IMR-90 (cell line): ENCODE measurements at regions not wholly inside any gene's neighbourhood (a gene's known extent, or its start where the extent isn't known, plus 50 kb on each side); places are given as distances from the start of the nearest gene placed in this dataset.

ENCODE experiments used
- ATAC-seq: fragments of 200-7000 bp; cut with Tn5 transposase; 2 replicates; pipeline ENCODE4 v1.9.1; 2020; ENCODE audit warnings: low read depth, mild to moderate bottlenecking, moderate library complexity
- BruUV-seq: library from RNA; stranded (reverse); fragments of 400-500 nt; replicated peaks from 2 replicates; lab custom pipeline; 2021; lab: Mats Ljungman, UMichigan
- CTCF ChIA-PET: fragments of 300-600 bp; formaldehyde crosslinking; extraction: SDS; loops from one replicate; lab custom pipeline; 2021; ENCODE audit warnings: antibody characterized with exemption; lab: Yijun Ruan, JAX
- POLR2A ChIA-PET: fragments of 300-600 bp; sonication (Branson Sonifier 250); formaldehyde crosslinking; loops from one replicate; lab custom pipeline; 2022; ENCODE audit warnings: antibody characterized with exemption; ENCODE audit not compliant: unreplicated experiment; lab: Charles Lee
- DNase-seq: peaks from one replicate; pipeline ENCODE4 v3.0.0; 2013
- H2AFZ ChIP-seq: replicated peaks from 2 replicates; pipeline ENCODE3; 2013; ENCODE audit warnings: low read length, mild to moderate bottlenecking; ENCODE audit not compliant: poor library complexity
- H2AK5ac ChIP-seq: 2 replicates; pipeline ENCODE4 v1.6.1; 2013; ENCODE audit warnings: low read depth, low read length, inconsistent platforms
- H2AK9ac ChIP-seq: replicated peaks from 2 replicates; pipeline ENCODE3; 2013; ENCODE audit warnings: mild to moderate bottlenecking, low read depth, low read length, moderate library complexity; ENCODE audit not compliant: poor library complexity
- H2BK120ac ChIP-seq: 2 replicates; pipeline ENCODE4 v1.6.1; 2013; ENCODE audit warnings: low read depth, low read length, inconsistent platforms
- H2BK15ac ChIP-seq: 3 replicates; pipeline ENCODE4 v1.6.1; 2013; ENCODE audit warnings: low read depth, low read length, inconsistent platforms
- H2BK20ac ChIP-seq: 2 replicates; pipeline ENCODE4 v1.6.1; 2013; ENCODE audit warnings: low read depth, mild to moderate bottlenecking, inconsistent platforms, low read length, moderate library complexity
- H2BK5ac ChIP-seq: 2 replicates; pipeline ENCODE4 v1.6.1; 2013; ENCODE audit warnings: mild to moderate bottlenecking, low read depth, low read length, inconsistent platforms; ENCODE audit not compliant: poor library complexity, severe bottlenecking
- H3K14ac ChIP-seq: replicated peaks from 2 replicates; pipeline ENCODE4 v1.6.1; 2013; ENCODE audit warnings: low read depth, low read length, inconsistent platforms
- H3K18ac ChIP-seq: 2 replicates; pipeline ENCODE4 v1.6.1; 2013; ENCODE audit warnings: low read depth, low read length, control low read depth
- H3K23ac ChIP-seq: 2 replicates; pipeline ENCODE4 v1.6.1; 2013; ENCODE audit warnings: low read depth, low read length, inconsistent platforms
- H3K27ac ChIP-seq: 2 replicates; pipeline ENCODE4 v1.5.1; 2013; ENCODE audit warnings: mild to moderate bottlenecking, control low read depth, low read length; ENCODE audit not compliant: insufficient read depth
- H3K27me3 ChIP-seq: 2 replicates; pipeline ENCODE4 v1.6.1; 2013; ENCODE audit warnings: low read length; ENCODE audit not compliant: control insufficient read depth, insufficient read depth
- H3K36me3 ChIP-seq: 2 replicates; pipeline ENCODE4 v1.6.1; 2013; ENCODE audit warnings: low read length, mixed read lengths; ENCODE audit not compliant: control insufficient read depth, insufficient read depth
- H3K4ac ChIP-seq: 2 replicates; pipeline ENCODE4 v1.6.1; 2013; ENCODE audit warnings: low read depth, low read length, inconsistent platforms
- H3K4me1 ChIP-seq: 2 replicates; pipeline ENCODE4 v1.6.1; 2013; ENCODE audit warnings: low read length, mixed read lengths; ENCODE audit not compliant: control insufficient read depth, insufficient read depth
- H3K4me2 ChIP-seq: 2 replicates; pipeline ENCODE4 v1.6.1; 2013; ENCODE audit warnings: low read depth, mild to moderate bottlenecking, control low read depth, low read length, moderate library complexity
- H3K4me3 ChIP-seq: 2 replicates; pipeline ENCODE4 v1.5.1; 2013; ENCODE audit warnings: low read depth, mild to moderate bottlenecking, control low read depth, low read length, moderate library complexity; ENCODE audit not compliant: insufficient read depth
- H3K56ac ChIP-seq: 2 replicates; pipeline ENCODE4 v1.6.1; 2013; ENCODE audit warnings: low read length, inconsistent platforms; ENCODE audit not compliant: insufficient read depth; ENCODE audit errors: extremely low read depth
- H3K79me1 ChIP-seq, 2 experiments: 2 replicates each; pipeline ENCODE4 v1.6.1; 2013; ENCODE audit warnings: low read length in 2 of 2, inconsistent platforms in 1 of 2, low read depth in 1 of 2
- H3K9ac ChIP-seq: 2 replicates; pipeline ENCODE4 v1.6.1; 2013; ENCODE audit warnings: low read depth, low read length, control low read depth
- H3K9me1 ChIP-seq: 2 replicates; pipeline ENCODE4 v1.6.1; 2013; ENCODE audit warnings: low read length, inconsistent platforms; ENCODE audit not compliant: insufficient read depth
- H3K9me3 ChIP-seq: 2 replicates; pipeline ENCODE4 v1.6.1; 2013; ENCODE audit warnings: low read length; ENCODE audit not compliant: control insufficient read depth, insufficient read depth
- H4K20me1 ChIP-seq: 2 replicates; pipeline ENCODE4 v1.6.1; 2013; ENCODE audit warnings: low read length, inconsistent platforms; ENCODE audit not compliant: insufficient read depth
- H4K5ac ChIP-seq: 2 replicates; pipeline ENCODE4 v1.6.1; 2013; ENCODE audit warnings: mild to moderate bottlenecking, low read depth, low read length, control low read depth
- H4K8ac ChIP-seq, 2 experiments: 2 replicates each; pipeline ENCODE4 v1.6.1; 2013; ENCODE audit warnings: low read depth in 2 of 2, low read length in 2 of 2, control low read depth in 1 of 2, inconsistent platforms in 1 of 2
- H4K91ac ChIP-seq: 2 replicates; pipeline ENCODE4 v1.6.1; 2013; ENCODE audit warnings: low read depth, low read length, inconsistent platforms; ENCODE audit not compliant: insufficient read depth
- BHLHE40 ChIP-seq: fragments of 150-350 bp; IDR thresholded peaks from 2 replicates; pipeline ENCODE4 v1.6.1; 2016; ENCODE audit warnings: mild to moderate bottlenecking, low read depth, low read length
- CEBPB ChIP-seq: IDR thresholded peaks from 2 replicates; pipeline ENCODE4 v1.6.1; 2012; ENCODE audit warnings: low read depth, low read length, improper control_type of control experiment
- CTCF ChIP-seq: conservative IDR thresholded peaks from 2 replicates; pipeline ENCODE4 v1.5.1; 2012; ENCODE audit warnings: mild to moderate bottlenecking, low read depth, low read length, improper control_type of control experiment
- ELK1 ChIP-seq: fragments of 150-350 bp; IDR thresholded peaks from 2 replicates; pipeline ENCODE4 v1.6.1; 2016; ENCODE audit warnings: low read depth, mild to moderate bottlenecking, low read length, moderate library complexity, borderline replicate concordance
- MXI1 ChIP-seq: IDR thresholded peaks from 2 replicates; pipeline ENCODE4 v1.6.1; 2012; ENCODE audit warnings: low read depth, mild to moderate bottlenecking, low read length, moderate library complexity, borderline replicate concordance
- RAD21 ChIP-seq: IDR thresholded peaks from 2 replicates; pipeline ENCODE4 v1.6.1; 2012; ENCODE audit warnings: low read length, improper control_type of control experiment
- SMC3 ChIP-seq: fragments of 150-350 bp; IDR thresholded peaks from 2 replicates; pipeline ENCODE4 v1.6.1; 2016; ENCODE audit warnings: low read depth, mild to moderate bottlenecking, antibody characterized with exemption, low read length, moderate library complexity
- WGBS, 2 experiments: methylation state at CpG; one replicate each; pipeline versions ENCODE4 v1.1.5 to v1.1.7; 2013; ENCODE audit warnings: missing lambda C conversion rate in 2 of 2; ENCODE audit not compliant: insufficient read length in 1 of 2; ENCODE audit errors: extremely low coverage in 2 of 2; 5-methylcytosine and 5-hydroxymethylcytosine counted together
- dilution Hi-C: fragments of 300-500 bp; cut with HindIII; formaldehyde crosslinking; loops from one replicate; pipeline ENCODE4 v1.14.3; 2018; ENCODE audit warnings: low sequenced_read_pairs; ENCODE audit not compliant: unreplicated experiment
- in situ Hi-C: fragments of 300-500 bp; cut with MboI; formaldehyde crosslinking; loops from 3 replicates; pipeline ENCODE4 v1.14.3; 2019; ENCODE audit warnings: low sequenced_read_pairs, inconsistent platforms, mixed read lengths
- intact Hi-C: fragments of 100-400 bp; cut with micrococcal nuclease; formaldehyde crosslinking; loops from 2 replicates; pipeline ENCODE4 v1.10.0; 2022

- in situ Hi-C loops = no loop called here
- CTCF ChIA-PET = no interaction called here
Measured at GRCh38 chr19:34831714-34832113, 58.7 kb upstream of the ZNF599 start.

More at GRCh38 chr19:34831714-34832113, 58.7 kb upstream of the ZNF599 start:
- ATAC-seq (no peak), DNase-seq (no peak)
- TF ChIP-seq CTCF (no peak), RAD21 (no peak), MXI1 (no peak), BHLHE40 (no peak), CEBPB (no peak), ELK1 (no peak), SMC3 (no peak)
- Histone ChIP-seq H3K27ac (no peak overlapping the region), H3K4me1 (no peaks in the 10 kb centered on the region), H2AK5ac (no peak overlapping the region), H3K79me1 (no peaks in the 10 kb centered on the region), H3K56ac (no peak overlapping the region), H3K14ac (no peak overlapping the region), H3K23ac (no peak overlapping the region), H3K18ac (no peak overlapping the region), H3K9me1 (no peaks in the 10 kb centered on the region), H4K8ac (no peak overlapping the region), H3K4me2 (no peak overlapping the region), H2BK20ac (no peak overlapping the region), H3K9ac (no peak overlapping the region), H3K9me3 (no peaks in the 10 kb centered on the region), H4K5ac (no peak overlapping the region), H3K36me3 (no peaks in the 10 kb centered on the region), H4K20me1 (no peaks in the 10 kb centered on the region), H4K91ac (no peak overlapping the region), H2BK5ac (no peak overlapping the region), H3K27me3 (peaks cover 2% of the 10 kb centered on the region; the same call in 1 of the 2 replicates), H2AFZ (no peak overlapping the region), H3K4ac (no peak overlapping the region), H2BK15ac (no peak overlapping the region), H3K4me3 (no peak overlapping the region), H2BK120ac (no peak overlapping the region), H2AK9ac (no peak overlapping the region)
- dilution Hi-C loops (no loop called here), intact Hi-C loops (no loop called here)
- no TSS peak for BruUV-seq
- WGBS, 2 experiments = 0% methylated on average over 1 of the region's 5 CpGs; no CpG with 5 or more reads in 1 of the 2 experiments
- POLR2A ChIA-PET = no interaction called here
